GM18861 (cell line): ENCODE measurements at regions not wholly inside any gene's neighbourhood (a gene's known extent, or its start where the extent isn't known, plus 50 kb on each side); places are given as distances from the start of the nearest gene placed in this dataset.
"Not testable (repeated sequence)": the region's sequence is repeated elsewhere in the genome, so short reads cannot be mapped to it uniquely, and the experiment has no call there.

Experiments used
- ATAC-seq: cut with Tn5 transposase; IDR thresholded peaks from one replicate; pipeline ENCODE4 v1.9.1; 2021; ENCODE audit not compliant: unreplicated experiment

DNA sequence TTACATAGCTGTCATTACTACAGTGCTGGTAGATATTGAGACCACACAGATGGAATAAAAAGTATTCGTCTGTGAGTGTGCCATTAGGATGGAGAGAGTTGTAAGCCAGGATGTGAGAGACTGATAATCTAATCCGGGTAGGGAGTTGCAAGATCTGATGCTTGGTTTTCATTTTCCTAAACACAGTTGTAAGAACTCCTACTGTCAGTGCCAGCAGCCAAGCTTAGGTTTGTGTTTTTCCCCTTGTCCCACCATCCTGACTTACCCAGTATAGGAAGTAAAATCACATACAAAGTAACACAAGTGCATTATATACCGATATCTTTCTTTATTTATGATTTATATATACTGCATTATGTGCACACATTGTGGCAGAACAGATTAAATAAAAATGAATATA is 726.4 kb upstream of the PCDH20 start:
- ATAC-seq = no peak

DNA sequence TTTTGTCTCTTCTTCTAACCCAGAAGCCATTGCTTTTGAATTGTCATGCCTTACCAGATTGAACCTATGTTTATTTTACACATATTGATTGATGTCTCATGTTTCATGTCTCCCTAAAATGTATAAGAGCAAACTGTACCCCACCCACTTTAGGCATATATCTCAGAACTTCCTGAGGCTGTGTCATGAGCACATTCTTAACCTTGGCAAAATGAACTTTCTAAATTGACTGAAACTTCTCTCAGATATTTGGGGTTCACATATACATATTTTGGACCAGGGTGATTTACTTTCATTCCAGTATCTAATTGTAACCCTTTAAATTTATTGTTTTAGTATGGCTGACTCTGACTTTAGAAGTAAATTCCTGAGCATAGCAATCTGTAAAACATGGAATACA is 723.9 kb upstream of the PCDH20 start:
- no peak for ATAC-seq

DNA sequence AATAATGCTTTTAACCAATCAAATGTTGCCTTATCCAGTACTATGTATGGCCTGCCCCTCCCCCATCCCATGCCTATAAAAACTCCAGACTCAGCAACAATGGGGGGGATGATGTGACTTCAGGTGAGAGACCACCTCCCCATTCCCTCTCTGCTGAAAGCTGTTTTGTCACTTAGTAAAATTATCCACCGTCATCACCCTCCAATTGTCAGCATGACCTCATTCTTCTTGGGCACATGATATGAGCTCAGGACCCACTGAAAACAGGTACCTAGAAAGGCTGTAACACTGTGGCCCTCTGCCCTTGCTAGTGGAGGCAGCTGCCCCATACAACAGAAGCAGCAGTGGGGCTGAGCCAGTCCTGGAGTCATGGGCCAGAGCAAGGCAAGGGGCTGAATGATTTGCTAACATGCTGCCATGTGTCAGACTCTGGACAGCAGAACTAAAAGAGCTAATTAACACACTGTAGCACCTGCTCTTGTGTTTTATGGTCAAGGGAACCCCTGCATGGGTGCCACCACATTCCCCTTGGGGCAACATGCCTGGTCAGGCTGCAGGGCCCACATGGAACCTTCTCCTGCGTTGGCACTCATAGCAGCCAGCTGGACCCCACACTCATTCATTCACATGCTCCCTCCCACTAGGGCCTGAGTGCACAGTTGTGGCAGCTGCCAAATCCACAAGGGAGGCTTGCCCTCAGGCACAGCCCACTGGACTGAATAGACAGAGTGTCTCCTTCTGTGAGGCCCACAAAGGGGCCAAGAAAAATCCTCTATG is 722.2 kb upstream of the PCDH20 start:
- no peak for ATAC-seq

DNA sequence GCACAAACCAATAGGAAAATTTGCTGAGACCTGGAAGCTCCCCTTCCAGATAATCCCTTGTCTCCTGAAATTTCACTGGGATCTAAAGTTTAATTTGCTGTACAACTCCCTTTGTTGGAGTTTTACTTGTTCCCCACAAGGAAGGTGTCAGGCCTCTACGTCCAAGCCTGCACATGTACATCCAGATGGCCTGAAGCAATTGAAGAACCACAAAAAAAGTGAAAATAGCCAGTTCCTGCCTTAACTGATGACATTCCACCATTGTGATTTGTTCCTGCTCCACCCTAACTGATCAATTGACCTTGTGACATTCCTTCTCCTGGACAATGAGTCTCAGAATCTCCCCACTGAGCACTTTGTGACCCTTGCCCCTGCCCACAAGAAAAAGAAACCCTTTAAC is 716.0 kb upstream of the PCDH20 start:
- ATAC-seq = no peak

DNA sequence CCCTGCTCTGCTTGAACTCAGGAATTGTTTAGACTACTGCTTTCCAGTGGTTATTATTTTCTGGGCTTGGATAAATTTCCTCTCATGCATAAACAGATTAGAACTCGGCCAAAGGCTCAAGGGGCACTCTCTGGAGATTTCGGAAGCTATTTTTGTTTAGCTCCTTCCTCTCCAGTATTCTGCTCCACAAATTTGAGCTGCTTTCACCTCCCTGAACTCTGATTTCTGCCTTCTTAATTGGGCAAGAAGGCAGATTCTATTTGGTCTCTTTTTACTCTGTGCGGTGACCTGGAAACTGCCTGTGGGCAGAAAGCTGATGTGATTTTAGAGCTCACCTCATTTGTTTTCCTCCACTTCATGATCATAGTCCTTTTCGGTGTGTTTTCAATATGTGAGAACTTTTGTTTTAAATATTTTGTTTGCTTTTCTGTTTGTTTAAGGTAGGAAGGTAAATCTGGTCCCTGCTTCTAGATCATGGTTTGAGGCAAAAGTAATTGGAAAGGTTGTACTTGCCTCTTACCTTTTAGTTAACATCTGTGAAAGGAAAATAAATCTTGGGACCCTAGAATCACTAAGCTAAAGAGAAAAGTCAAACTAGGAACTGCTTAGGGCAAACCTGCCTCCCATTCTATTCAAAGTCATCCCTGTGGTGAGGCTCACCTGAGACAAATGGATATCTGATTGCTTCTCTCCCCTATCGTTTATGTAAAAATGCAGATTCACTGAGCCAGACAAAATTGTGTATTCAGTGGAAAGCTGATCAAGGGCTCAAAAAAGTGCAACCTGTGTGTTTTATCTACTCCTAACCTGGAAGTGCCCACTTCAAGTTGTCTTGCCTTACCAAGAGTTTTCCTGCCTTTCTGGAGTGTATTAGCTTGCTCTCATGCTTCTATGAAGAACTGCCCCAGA is 714.7 kb upstream of the PCDH20 start:
- no peak for ATAC-seq

- no peak for ATAC-seq
Observed at GRCh38 chr13:62129000-62129551, 713.4 kb upstream of the PCDH20 start.

- no peak for ATAC-seq
Observed at GRCh38 chr13:62126400-62126799, 710.8 kb upstream of the PCDH20 start.

DNA sequence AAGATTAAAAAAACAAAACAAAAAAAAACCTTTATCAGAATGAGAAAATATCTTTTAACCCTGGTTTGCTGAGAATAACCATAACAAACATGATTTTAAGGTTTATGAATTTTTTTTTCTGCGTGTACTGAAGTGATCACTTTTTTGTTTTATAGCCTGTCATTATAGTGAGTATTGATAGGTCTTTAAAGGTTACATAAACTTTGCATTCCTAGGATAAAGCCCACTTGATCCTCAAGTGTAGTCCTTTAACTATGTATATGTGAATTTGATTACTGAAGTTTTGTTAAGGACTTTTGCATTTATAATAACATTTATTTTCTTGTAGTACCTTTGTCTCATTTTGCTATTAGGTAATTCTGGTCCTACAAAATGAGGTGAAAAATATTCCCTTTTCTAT is 709.8 kb upstream of the PCDH20 start:
- ATAC-seq = no peak

DNA sequence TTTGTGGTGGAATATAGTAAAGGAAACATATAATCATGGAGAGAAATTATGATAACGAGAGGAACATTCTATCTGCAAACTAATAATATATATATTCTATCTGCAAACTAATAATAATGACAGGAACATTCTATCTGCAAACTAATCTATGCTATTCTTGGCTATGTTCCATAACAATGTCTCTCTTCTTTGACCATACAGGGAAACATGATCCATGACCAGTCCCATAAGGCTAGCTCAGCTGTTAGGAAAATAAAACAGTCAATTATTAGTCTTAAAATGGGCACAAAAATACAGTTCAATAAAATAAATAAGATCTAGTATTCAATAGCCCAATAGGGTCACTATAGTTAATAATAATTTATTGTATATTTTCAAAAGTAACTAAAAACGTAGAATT is 707.8 kb upstream of the PCDH20 start:
- no peak for ATAC-seq

DNA sequence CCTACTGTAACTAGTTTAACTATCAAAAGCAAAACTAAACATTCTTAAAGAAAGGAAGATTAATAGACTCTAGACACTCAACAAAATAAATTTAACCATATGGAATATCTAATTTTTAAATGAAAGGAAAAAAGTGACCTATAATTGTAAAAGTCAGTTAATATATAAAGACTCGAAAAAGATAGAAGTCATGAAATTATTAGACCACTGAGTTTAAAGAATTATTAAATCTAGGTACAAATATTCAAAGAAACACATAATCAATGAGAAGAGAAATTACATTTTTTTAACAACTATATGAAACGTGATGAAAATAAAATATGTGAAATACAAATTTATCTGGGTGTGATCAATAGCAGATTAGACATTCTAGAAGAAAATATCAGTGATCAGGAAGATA is 706.8 kb upstream of the PCDH20 start:
- no peak for ATAC-seq

DNA sequence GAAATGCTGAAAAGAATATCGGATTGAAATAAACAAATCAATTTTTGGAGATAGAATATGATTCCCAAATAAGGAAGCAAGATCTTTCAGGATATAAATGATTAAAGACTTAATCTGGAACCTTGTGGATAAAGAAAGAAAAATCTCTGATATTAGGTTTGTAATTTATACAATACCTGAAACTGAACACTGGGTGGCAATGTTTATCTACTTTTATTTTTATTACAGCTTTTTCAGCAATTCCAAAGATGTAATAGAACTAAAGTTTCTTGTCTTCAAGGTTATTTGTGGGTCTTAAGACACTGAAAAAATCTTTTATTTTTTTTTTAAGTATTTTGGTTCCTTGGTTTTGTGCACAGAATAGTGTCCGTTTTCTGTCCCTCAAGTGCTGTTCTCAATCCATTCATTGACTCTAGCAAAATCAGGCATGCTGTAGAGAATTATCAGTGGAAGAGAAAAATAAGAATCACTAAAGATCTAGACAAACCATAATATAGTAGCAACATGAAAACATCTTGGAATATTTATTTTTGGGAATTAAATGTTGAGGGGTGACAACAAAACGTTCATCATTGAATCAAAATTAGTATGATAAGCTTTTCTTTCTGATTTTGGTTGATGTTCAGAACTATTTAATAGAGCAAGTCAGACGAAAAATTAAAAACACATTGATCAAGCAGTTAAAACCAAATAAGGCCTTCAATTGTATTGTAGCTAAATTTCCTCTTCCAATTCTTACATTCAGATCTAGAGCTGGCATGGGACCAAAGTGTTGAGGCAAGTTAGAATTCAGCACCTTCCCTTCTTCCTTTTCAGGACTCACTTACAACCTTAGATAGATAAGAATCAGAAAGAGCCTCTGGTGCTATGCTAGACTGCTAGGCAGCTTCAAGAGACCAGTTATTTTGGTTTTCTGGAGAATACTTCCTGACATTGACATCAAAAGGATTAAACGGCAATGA is 704.4 kb upstream of the PCDH20 start:
- ATAC-seq = no peak

DNA sequence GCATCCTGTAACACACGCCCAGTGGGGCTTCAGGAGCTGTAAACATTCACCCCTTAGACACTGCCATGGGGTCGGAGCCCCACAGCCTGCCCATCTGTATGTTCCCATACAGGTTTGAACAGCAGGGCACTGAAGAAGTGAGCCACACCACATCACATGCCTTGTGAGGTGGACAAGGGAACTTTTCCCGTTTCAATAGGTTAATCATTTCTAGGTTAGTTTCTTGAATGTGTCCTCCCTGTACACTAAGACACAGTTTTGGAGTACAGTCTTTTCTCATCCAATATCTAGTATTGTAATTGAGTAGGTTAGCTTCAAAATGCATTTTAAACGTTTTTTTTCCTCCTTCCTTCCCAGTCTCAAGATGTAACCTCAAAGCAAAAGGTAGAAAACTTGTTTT is 700.2 kb upstream of the PCDH20 start:
- no peak for ATAC-seq

DNA sequence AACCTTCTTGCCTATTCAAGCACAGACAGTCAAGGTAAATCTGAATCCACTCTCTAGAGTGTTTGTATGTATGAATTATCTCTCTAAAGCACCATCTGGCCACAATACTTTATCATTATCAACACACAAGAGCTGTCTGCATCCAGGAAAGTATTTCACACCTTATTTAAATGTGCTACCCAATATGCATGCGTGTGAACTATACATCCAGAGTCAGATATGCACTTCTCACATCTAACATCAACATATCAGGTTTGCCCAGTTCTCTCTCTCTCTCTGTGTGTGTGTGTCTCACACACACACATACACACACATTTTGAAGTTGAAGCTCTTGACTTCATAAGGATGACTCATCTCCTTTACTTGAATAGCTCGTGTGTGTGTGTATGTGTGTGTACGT is 697.5 kb upstream of the PCDH20 start:
- ATAC-seq = no peak

DNA sequence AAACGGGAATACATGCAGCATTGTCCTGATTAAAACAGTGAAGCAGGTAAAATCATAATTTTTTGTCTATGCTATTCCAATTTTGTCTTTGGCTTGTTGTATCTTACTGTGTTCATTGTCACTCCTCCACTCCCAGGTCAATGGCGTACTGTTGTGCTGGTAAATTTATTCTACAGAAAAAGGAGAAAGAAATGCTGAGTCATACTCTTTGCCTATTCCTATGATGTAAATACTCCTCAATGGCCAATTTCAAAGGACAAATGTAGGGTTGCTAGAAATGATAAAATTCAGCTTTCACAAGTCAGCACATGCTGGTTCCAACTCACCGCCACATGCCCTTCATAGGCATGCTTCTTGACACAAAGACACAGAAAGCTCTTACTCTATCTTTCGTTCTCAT is 694.4 kb upstream of the PCDH20 start:
- ATAC-seq = no peak

GRCh38 chr13:62104136-62104535 is 688.5 kb upstream of the PCDH20 start:
- not testable (repeated sequence) for ATAC-seq

DNA sequence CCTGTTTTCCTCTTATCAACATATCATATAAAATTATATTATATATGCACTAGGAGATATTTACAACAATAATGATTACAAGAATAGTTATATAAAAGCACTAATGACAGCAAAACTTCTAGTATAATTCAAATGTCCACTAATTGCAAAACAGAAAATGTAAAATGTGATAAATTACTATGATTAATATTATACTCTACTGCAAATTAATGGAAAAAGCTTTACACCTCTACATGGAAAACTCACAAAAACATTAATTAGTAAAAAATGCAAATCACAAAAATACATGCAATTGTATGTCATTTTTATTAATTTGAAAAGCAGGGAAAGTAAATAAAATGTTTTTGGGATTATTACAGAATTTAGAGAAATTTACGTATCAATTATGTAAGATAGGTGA is 681.0 kb upstream of the PCDH20 start:
- ATAC-seq = no peak

DNA sequence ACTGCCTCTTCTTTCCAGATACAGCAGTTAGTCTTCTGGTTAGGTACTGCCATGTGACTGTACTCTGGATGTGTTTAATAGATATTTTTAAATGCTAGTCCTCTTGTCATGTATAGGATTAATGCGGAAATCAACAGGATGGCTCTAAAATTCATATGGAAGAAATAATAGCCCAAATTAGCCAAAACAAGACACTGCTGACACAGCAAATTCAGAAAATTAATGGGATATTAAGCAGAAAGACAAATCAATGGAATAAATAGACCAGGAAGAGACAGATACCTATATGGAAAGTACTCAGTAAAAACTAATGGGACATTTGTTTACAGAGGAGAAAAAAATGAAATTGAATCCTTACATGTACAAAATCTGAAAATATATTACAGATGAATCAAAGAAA is 679.3 kb upstream of the PCDH20 start:
- no peak for ATAC-seq

- no peak for ATAC-seq
Observed at GRCh38 chr13:62093984-62094780, 678.5 kb upstream of the PCDH20 start.

DNA sequence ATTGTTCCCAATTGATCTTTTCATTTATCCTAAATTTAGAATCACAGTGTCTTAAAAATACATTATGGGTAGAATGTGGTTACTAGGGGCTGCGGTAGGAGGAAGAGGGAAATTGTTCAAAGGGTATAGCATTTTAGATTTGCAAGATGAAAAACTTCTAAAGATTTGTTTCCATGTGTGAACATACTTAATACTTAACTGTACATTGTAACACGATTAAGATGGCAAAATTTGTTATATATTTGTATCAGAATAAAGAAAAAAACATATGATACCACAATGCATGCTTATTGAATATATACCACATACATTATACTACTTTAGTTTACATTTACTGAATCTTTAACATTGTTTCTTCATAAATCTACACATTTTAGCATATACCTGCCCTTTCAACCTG is 677.3 kb upstream of the PCDH20 start:
- no peak for ATAC-seq

DNA sequence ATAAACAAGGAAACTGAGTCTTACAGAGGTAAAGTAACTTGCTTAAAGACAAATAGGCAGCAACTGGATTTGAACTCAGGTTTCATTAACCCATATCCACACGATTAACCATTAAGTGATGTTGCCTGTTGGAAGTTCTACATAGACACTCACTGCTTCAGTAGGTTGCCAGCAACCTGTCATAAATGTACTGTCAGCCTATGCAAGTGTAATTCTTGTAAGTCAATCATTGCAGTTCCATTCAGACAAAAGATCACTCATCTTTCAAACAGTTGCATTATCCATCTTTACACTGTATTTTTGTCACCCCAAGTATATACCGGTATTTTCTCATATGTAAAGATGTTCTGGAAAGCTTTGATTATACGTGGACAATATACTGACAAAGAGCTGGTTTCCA is 676.9 kb upstream of the PCDH20 start:
- no peak for ATAC-seq
